ENCODE measurements at regions not wholly inside any gene's neighbourhood (a gene's known extent, or its start where the extent isn't known, plus 50 kb on each side); places are given as distances from the start of the nearest gene placed in this dataset.
"Not testable (repeated sequence)": the region's sequence is repeated elsewhere in the genome, so short reads cannot be mapped to it uniquely, and the experiment has no call there.

DNA sequence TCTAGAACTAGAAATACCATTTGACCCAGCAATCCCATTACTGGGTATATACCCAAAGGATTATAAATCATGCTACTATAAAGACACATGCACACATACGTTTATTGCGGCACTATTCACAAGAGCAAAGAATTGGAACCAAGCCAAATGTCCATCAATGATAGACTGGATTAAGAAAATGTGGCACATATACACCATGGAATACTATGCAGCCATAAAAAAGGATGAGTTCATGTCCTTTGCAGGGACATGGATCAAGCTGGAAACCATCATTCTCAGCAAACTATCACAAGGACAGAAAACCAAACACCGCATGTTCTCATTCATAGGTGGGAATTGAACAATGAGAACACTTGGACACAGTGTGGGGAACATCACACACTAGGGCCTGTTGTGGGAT is 131.0 kb upstream of the ADGRF1 start:
- not testable (repeated sequence) for H3K9me3 ChIP-seq (replicated peaks in 1 of 2; ENCODE audit: control insufficient read depth in 1 of 2, insufficient read depth in 1 of 2, low read length in 2 of 2); H3K9me3 Mint-ChIP-seq

GRCh38 chr6:47170617-47170947 is 128.4 kb upstream of the ADGRF1 start:
- no peaks in the 10 kb centered on the region for H4K20me1 ChIP-seq (ENCODE audit: insufficient read depth, low read length)
- Mint-ChIP-seq H3K36me3 (peaks cover 0 to 4% of the 10 kb centered on the region in 2 donors), H3K27me3 (ENCODE audit: low read depth in 3 of 3) (peaks cover 0 to 3% (median 1%) of the 10 kb centered on the region in 3 donors), H3K4me3 (peak overlapping the region in 1 of 2 donors; percentile 35), H3K4me1 (peaks cover 48% of the 10 kb centered on the region), H3K27ac (peak overlapping the region; percentile 71 to 96 (median 84)), H3K9me3 (peaks cover 0 to 3% (median 0%) of the 10 kb centered on the region in 7 donors)
- H3K36me3 ChIP-seq (replicated peaks in 1 of 2; ENCODE audit: control insufficient read depth in 1 of 2, insufficient read depth in 2 of 2, low read length in 2 of 2), result no peaks in the 10 kb centered on the region
- H3K4me2 ChIP-seq (replicated peaks; ENCODE audit: extremely low read depth, low read length, poor library complexity, severe bottlenecking), result no peak overlapping the region
- H3K9ac ChIP-seq (ENCODE audit: insufficient read depth, low read length, poor library complexity, severe bottlenecking), result no peak overlapping the region
- DNase-seq, result peak; percentile 26 to 66 (median 49)
- H3K4me1 ChIP-seq (ENCODE audit: control insufficient read depth in 1 of 2, insufficient read depth in 2 of 2, low read length in 2 of 2), result peaks cover 43 to 50% of the 10 kb centered on the region in 2 donors
- no peaks in the 10 kb centered on the region for H3K27me3 ChIP-seq (ENCODE audit: control insufficient read depth in 2 of 2, insufficient read depth in 2 of 2, low read length in 2 of 2)
- WGBS (ENCODE audit: insufficient coverage), result 0% methylated on average over 1 of the region's 3 CpGs
- H3K9me3 ChIP-seq (replicated peaks in 1 of 2; ENCODE audit: control insufficient read depth in 1 of 2, insufficient read depth in 1 of 2, low read length in 2 of 2), result no peaks in the 10 kb centered on the region
- TF ChIP-seq CTCF (IDR thresholded peaks at IDR 0.05), result no peak
- peak overlapping the region in 1 of 2 donors; percentile 10 for H3K27ac ChIP-seq (ENCODE audit: low read depth in 1 of 2, low read length in 2 of 2)
- no peak overlapping the region for H2AFZ ChIP-seq (ENCODE audit: insufficient read depth, low read depth, low read length, poor library complexity, severe bottlenecking)
- intact Hi-C loops (cut with micrococcal nuclease), result no loop called here
- H3K4me3 ChIP-seq (replicated peaks in 1 of 3; ENCODE audit: low read depth in 2 of 3, low read length in 3 of 3), result no peak overlapping the region
- no peaks in the 10 kb centered on the region for H3K79me2 ChIP-seq (ENCODE audit: insufficient read depth, low read length)

More for the DNA sequence above, 131.0 kb upstream of the ADGRF1 start:
- DNase-seq; H3K4me2 ChIP-seq (replicated peaks; ENCODE audit: extremely low read depth, low read length, poor library complexity, severe bottlenecking); H3K4me3 Mint-ChIP-seq; H3K27me3 Mint-ChIP-seq (ENCODE audit: low read depth in 3 of 3); H4K20me1 ChIP-seq (ENCODE audit: insufficient read depth, low read length); H3K27me3 ChIP-seq (ENCODE audit: control insufficient read depth in 2 of 2, insufficient read depth in 2 of 2, low read length in 2 of 2); H3K27ac Mint-ChIP-seq; H3K36me3 Mint-ChIP-seq; H3K36me3 ChIP-seq (replicated peaks in 1 of 2; ENCODE audit: control insufficient read depth in 1 of 2, insufficient read depth in 2 of 2, low read length in 2 of 2); H3K9ac ChIP-seq (ENCODE audit: insufficient read depth, low read length, poor library complexity, severe bottlenecking); H2AFZ ChIP-seq (ENCODE audit: insufficient read depth, low read depth, low read length, poor library complexity, severe bottlenecking); H3K27ac ChIP-seq (ENCODE audit: low read depth in 1 of 2, low read length in 2 of 2); intact Hi-C loops (cut with micrococcal nuclease); H3K79me2 ChIP-seq (ENCODE audit: insufficient read depth, low read length); H3K4me3 ChIP-seq (replicated peaks in 1 of 3; ENCODE audit: low read depth in 2 of 3, low read length in 3 of 3): not testable (repeated sequence)
- peaks cover 28% of the 10 kb centered on the region for H3K4me1 Mint-ChIP-seq
- peaks cover 28 to 30% of the 10 kb centered on the region in 2 donors for H3K4me1 ChIP-seq (ENCODE audit: control insufficient read depth in 1 of 2, insufficient read depth in 2 of 2, low read length in 2 of 2)
- WGBS (ENCODE audit: insufficient coverage), result no CpG with 5 or more reads among the region's 3 CpGs

Data from CD14-positive monocyte (primary cell).